Fibroblast of lung (primary cell): ENCODE measurements at regions not wholly inside any gene's neighbourhood (a gene's known extent, or its start where the extent isn't known, plus 50 kb on each side); places are given as distances from the start of the nearest gene placed in this dataset.

Experiments
- DNase-seq, 2 donors: peaks; one replicate each; pipeline versions ENCODE4 v3.0.0 to v3.0.0-alpha.2; 2010; ENCODE audit warnings: low read depth in 2 of 2
- H2AFZ ChIP-seq: 2 replicates; pipeline ENCODE4 v1.5.1; 2012; ENCODE audit warnings: low read length, control low read depth, inconsistent platforms
- H3K27ac ChIP-seq: 2 replicates; pipeline ENCODE4 v1.5.1; 2011; ENCODE audit warnings: low read length, control low read depth; ENCODE audit not compliant: insufficient read depth
- H3K27me3 ChIP-seq: 2 replicates; pipeline ENCODE4 v1.5.1; 2011; ENCODE audit warnings: mild to moderate bottlenecking, low read length; ENCODE audit not compliant: control insufficient read depth, insufficient read depth
- H3K36me3 ChIP-seq: 2 replicates; pipeline ENCODE4 v1.5.1; 2011; ENCODE audit warnings: low read length; ENCODE audit not compliant: control insufficient read depth, insufficient read depth
- H3K4me1 ChIP-seq: 2 replicates; pipeline ENCODE4 v1.5.1; 2011; ENCODE audit warnings: low read length; ENCODE audit not compliant: control insufficient read depth, insufficient read depth; ENCODE audit errors: extremely low read depth
- H3K4me2 ChIP-seq: 2 replicates; pipeline ENCODE4 v1.5.1; 2011; ENCODE audit warnings: low read length, control low read depth; ENCODE audit not compliant: insufficient read depth; ENCODE audit errors: extremely low read depth
- H3K4me3 ChIP-seq, 4 experiments: fragments of 200-600 bp in 1 of 4; sonication (generic) in 1 of 4; replicated peaks in 1 of 4; 2 replicates each; pipeline ENCODE4 v1.5.1; 2011 to 2016; ENCODE audit warnings: low read length in 4 of 4, low read depth in 3 of 4, mild to moderate bottlenecking in 3 of 4, control low read depth in 2 of 4, inconsistent platforms in 1 of 4, mixed read lengths in 1 of 4; ENCODE audit not compliant: insufficient read depth in 1 of 4; ENCODE audit errors: control extremely low read depth in 1 of 4
- H3K79me2 ChIP-seq: 2 replicates; pipeline ENCODE4 v1.5.1; 2012; ENCODE audit warnings: mild to moderate bottlenecking, low read length, inconsistent platforms; ENCODE audit not compliant: control insufficient read depth, insufficient read depth
- H3K9ac ChIP-seq: 2 replicates; pipeline ENCODE4 v1.5.1; 2011; ENCODE audit warnings: mild to moderate bottlenecking, low read length, control low read depth; ENCODE audit not compliant: insufficient read depth
- H3K9me3 ChIP-seq: 2 replicates; pipeline ENCODE4 v1.5.1; 2012; ENCODE audit warnings: low read depth, low read length; ENCODE audit not compliant: control insufficient read depth, insufficient read depth
- H4K20me1 ChIP-seq: 2 replicates; pipeline ENCODE4 v1.5.1; 2011; ENCODE audit warnings: low read length; ENCODE audit not compliant: control insufficient read depth, insufficient read depth; ENCODE audit errors: extremely low read depth
- EZH2 ChIP-seq: IDR thresholded peaks from 2 replicates; pipeline ENCODE4 v1.5.1; 2012; ENCODE audit warnings: low read length, control low read depth, mild to moderate bottlenecking; ENCODE audit errors: missing control alignments
- TF ChIP-seq, protein P1 (sequence below), 2 donors: IDR thresholded peaks in 1 of 2; conservative IDR thresholded peaks in 1 of 2; 1 replicate in 1 of 2; 2 replicates in 1 of 2; pipeline ENCODE4 v1.5.1; 2011 to 2012; ENCODE audit warnings: low read length in 2 of 2, control low read depth in 1 of 2, inconsistent platforms in 1 of 2, low read depth in 1 of 2, mild to moderate bottlenecking in 1 of 2

DNA sequence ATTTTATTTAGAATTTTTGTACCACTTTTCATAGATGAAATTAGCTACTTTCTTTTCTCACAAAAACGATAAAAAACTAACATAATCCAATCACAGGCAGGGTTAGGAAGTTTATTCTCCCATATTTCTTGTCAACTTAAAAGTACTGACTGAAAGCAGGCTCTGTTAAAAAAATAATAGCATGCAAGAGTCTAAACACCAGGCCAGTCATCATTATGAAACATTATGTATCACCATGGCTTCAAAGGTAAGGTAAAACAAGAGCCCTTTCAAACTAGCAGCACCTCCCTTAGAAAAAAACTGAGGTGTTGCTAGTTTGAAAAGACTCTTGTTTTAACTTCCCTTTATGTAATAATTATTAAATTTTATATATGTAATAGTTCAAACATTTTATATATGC lies 848.0 kb downstream of the RNF144A start:
- Histone ChIP-seq H3K4me1 (no peaks in the 10 kb centered on the region), H3K27me3 (no peaks in the 10 kb centered on the region), H3K36me3 (no peaks in the 10 kb centered on the region), H3K9me3 (no peaks in the 10 kb centered on the region), H3K9ac (no peak overlapping the region), H3K79me2 (no peaks in the 10 kb centered on the region), H2AFZ (no peak overlapping the region), H3K27ac (no peak overlapping the region), H3K4me2 (no peak overlapping the region), H3K4me3 (no peak overlapping the region), H4K20me1 (no peaks in the 10 kb centered on the region)
- TF ChIP-seq, protein P1, sequence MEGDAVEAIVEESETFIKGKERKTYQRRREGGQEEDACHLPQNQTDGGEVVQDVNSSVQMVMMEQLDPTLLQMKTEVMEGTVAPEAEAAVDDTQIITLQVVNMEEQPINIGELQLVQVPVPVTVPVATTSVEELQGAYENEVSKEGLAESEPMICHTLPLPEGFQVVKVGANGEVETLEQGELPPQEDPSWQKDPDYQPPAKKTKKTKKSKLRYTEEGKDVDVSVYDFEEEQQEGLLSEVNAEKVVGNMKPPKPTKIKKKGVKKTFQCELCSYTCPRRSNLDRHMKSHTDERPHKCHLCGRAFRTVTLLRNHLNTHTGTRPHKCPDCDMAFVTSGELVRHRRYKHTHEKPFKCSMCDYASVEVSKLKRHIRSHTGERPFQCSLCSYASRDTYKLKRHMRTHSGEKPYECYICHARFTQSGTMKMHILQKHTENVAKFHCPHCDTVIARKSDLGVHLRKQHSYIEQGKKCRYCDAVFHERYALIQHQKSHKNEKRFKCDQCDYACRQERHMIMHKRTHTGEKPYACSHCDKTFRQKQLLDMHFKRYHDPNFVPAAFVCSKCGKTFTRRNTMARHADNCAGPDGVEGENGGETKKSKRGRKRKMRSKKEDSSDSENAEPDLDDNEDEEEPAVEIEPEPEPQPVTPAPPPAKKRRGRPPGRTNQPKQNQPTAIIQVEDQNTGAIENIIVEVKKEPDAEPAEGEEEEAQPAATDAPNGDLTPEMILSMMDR (conservative IDR thresholded peaks at IDR 0.05 in 1 of 2, IDR thresholded peaks at IDR 0.05 in 1 of 2; ENCODE audit: low read depth in 1 of 2, low read length in 2 of 2): no peak
- TF ChIP-seq EZH2: no peak
- no peak for DNase-seq

DNA sequence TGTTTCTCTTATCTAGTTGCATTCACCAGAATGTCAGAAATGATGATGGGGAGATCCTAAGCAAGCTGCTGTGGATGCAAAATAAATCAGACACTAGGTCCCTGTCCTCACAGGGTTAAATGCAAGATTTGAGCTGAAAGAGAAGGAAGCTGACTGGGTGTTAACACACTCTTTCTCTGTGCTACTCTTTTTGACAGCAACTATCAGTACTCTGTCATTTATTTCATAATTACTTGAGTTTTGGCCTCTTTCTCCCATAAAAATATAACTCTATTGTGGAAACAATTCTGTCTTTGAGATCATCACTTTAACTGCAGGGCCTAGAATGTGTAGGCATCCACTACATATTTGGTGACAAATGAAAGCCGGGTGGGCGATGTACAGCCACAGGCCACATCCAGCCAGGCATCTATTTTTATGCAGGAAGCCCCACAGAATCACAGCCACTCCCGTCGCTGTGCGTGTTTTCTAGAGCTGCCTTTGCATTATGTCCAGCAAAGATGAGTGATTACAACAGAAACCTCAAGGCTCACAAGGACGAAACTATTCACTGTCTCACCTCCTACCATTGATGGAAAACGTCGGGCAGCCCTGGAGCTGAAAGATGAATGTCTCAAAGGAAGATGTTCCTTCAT lies 849.0 kb downstream of the RNF144A start:
- TF ChIP-seq, protein P1 (conservative IDR thresholded peaks at IDR 0.05 in 1 of 2, IDR thresholded peaks at IDR 0.05 in 1 of 2; ENCODE audit: low read depth in 1 of 2, low read length in 2 of 2): no peak
- no peak for TF ChIP-seq EZH2
- Histone ChIP-seq H3K27ac (no peak overlapping the region), H3K79me2 (no peaks in the 10 kb centered on the region), H3K36me3 (no peaks in the 10 kb centered on the region), H2AFZ (no peak overlapping the region), H3K9ac (no peak overlapping the region), H3K27me3 (no peaks in the 10 kb centered on the region), H3K4me2 (no peak overlapping the region), H4K20me1 (no peaks in the 10 kb centered on the region), H3K9me3 (no peaks in the 10 kb centered on the region), H3K4me1 (no peaks in the 10 kb centered on the region), H3K4me3 (no peak overlapping the region)
- no peak for DNase-seq

DNA sequence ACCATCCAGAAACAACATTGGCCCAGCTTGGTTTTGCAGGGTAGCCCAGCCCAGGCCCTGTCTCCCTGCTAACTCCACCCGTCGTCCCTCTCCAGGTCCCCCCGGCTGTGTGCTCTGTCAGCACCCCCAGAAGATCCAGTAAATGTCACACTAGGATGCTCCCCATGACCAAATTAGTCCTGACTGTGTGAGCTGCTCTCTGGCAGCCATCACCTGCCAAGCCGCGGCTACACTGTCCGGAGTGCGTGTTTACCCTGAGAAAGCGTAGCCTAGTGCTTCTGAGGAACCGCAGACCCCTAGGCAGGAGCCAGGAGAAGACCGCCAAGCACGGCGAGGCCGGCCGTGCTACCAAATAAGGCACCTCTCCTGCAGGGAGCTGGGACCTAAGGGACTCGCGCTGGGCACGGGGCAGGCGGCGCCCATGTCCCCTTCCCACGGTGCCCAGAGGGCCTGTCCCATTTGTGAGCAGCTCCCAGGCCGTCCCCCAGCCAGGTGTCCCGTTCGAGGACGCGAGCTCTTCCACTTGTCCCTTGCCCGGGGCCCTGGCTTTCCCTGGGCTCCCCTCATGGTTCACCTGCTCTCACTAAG lies 849.9 kb downstream of the RNF144A start:
- Histone ChIP-seq H2AFZ (no peak overlapping the region), H3K9ac (no peak overlapping the region), H3K4me1 (no peaks in the 10 kb centered on the region), H3K36me3 (no peaks in the 10 kb centered on the region), H3K79me2 (no peaks in the 10 kb centered on the region), H3K27me3 (no peaks in the 10 kb centered on the region), H3K27ac (no peak overlapping the region), H3K4me2 (no peak overlapping the region), H3K4me3 (no peak overlapping the region), H3K9me3 (no peaks in the 10 kb centered on the region), H4K20me1 (no peaks in the 10 kb centered on the region)
- TF ChIP-seq EZH2: no peak
- TF ChIP-seq, protein P1 (conservative IDR thresholded peaks at IDR 0.05 in 1 of 2, IDR thresholded peaks at IDR 0.05 in 1 of 2; ENCODE audit: low read depth in 1 of 2, low read length in 2 of 2): no peak
- DNase-seq: no peak
